OCI-LY1 (cell line): ENCODE measurements at regions not wholly inside any gene's neighbourhood (a gene's known extent, or its start where the extent isn't known, plus 50 kb on each side); places are given as distances from the start of the nearest gene placed in this dataset.

Experiments
- H2AFZ ChIP-seq: fragments of 200-600 bp; sonication (generic), shearing (Covaris generic); 2 replicates; pipeline ENCODE4 v1.6.0; 2014; ENCODE audit warnings: antibody characterized with exemption, mild to moderate bottlenecking, low read length
- H3F3A ChIP-seq: fragments of 200-600 bp; sonication (generic), shearing (Covaris generic); 2 replicates; pipeline ENCODE4 v1.6.0; 2014; ENCODE audit warnings: mild to moderate bottlenecking, antibody characterized with exemption, low read length, moderate library complexity; ENCODE audit not compliant: insufficient read depth
- H3K27ac ChIP-seq: fragments of 200-600 bp; sonication (generic); 2 replicates; pipeline ENCODE4 v1.5.1; 2014; ENCODE audit warnings: low read length, mixed run types, mild to moderate bottlenecking, low read depth; ENCODE audit not compliant: poor library complexity, severe bottlenecking
- H3K27me3 ChIP-seq: fragments of 200-600 bp; sonication (generic); 2 replicates; pipeline ENCODE4 v1.6.0; 2014; ENCODE audit warnings: antibody characterized with exemption, mild to moderate bottlenecking, low read length, moderate library complexity; ENCODE audit not compliant: insufficient read depth
- H3K36me3 ChIP-seq: fragments of 200-600 bp; sonication (generic); 2 replicates; pipeline ENCODE4 v1.6.1; 2014; ENCODE audit warnings: mild to moderate bottlenecking, antibody characterized with exemption, low read length, moderate library complexity, mixed read lengths; ENCODE audit not compliant: insufficient read depth
- H3K4me1 ChIP-seq: fragments of 200-600 bp; sonication (generic); 2 replicates; pipeline ENCODE4 v1.5.1; 2014; ENCODE audit warnings: mild to moderate bottlenecking, low read length, moderate library complexity; ENCODE audit not compliant: insufficient read depth, severe bottlenecking
- H3K4me2 ChIP-seq: fragments of 200-600 bp; sonication (generic), shearing (Covaris generic); 2 replicates; pipeline ENCODE4 v1.6.1; 2014; ENCODE audit warnings: low read length
- H3K4me3 ChIP-seq: fragments of 200-600 bp; sonication (generic); 2 replicates; pipeline ENCODE4 v1.5.1; 2014; ENCODE audit warnings: low read length, low read depth, mild to moderate bottlenecking, mixed read lengths; ENCODE audit not compliant: poor library complexity, severe bottlenecking
- H3K79me2 ChIP-seq: fragments of 200-600 bp; shearing (Covaris generic); 2 replicates; pipeline ENCODE4 v1.6.1; 2016; ENCODE audit warnings: mixed run types, low read length, mixed read lengths; ENCODE audit not compliant: insufficient read depth
- H3K9ac ChIP-seq: fragments of 200-600 bp; sonication (generic), shearing (Covaris generic); 2 replicates; pipeline ENCODE4 v1.6.1; 2014; ENCODE audit warnings: mild to moderate bottlenecking, low read length, mixed read lengths
- H3K9me2 ChIP-seq: fragments of 200-600 bp; sonication (generic), shearing (Covaris generic); 2 replicates; pipeline ENCODE4 v1.6.1; 2014; ENCODE audit warnings: low read depth, mild to moderate bottlenecking, low read length, mixed read lengths
- H3K9me3 ChIP-seq: fragments of 200-600 bp; shearing (Covaris generic); 2 replicates; pipeline ENCODE4 v1.6.1; 2014; ENCODE audit warnings: low read length, mixed read lengths
- H4K20me1 ChIP-seq: fragments of 200-600 bp; sonication (generic), shearing (Covaris generic); 2 replicates; pipeline ENCODE4 v1.6.0; 2016; ENCODE audit warnings: mild to moderate bottlenecking, low read length; ENCODE audit not compliant: insufficient read depth
- EZH2 ChIP-seq: fragments of 200-600 bp; sonication (generic), shearing (Covaris generic); IDR thresholded peaks from 2 replicates; pipeline ENCODE4 v1.8.0; 2017; ENCODE audit warnings: borderline replicate concordance, mixed run types, mild to moderate bottlenecking, antibody characterized with exemption, low read length, moderate library complexity, mixed read lengths
- TF ChIP-seq, protein P1 (sequence below): fragments of 200-600 bp; sonication (generic), shearing (Covaris generic); IDR thresholded peaks from 2 replicates; pipeline ENCODE4 v1.5.1; 2017; ENCODE audit warnings: mild to moderate bottlenecking, antibody characterized with exemption, low read length, moderate library complexity, mixed read lengths

DNA sequence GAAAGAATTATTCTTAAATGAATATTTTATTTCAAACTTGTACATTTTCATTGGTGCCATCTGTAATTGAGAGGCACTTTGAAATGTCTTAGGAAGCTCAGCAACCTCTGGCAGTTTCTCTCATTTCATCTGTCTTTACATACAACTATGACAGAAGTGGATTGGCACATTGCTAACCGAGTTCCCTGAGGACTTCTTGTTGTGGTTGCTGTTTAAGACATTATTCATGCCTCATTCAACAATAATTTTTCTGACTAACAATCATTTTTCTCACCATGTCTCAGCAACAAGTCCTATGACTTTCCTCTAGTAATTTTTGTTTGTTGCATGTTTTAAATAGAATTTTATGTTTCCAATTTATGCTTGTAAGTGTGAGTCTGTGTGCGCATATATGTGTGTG, 284.0 kb upstream of the CWC22 start:
- no peak overlapping the region for H3K4me2 ChIP-seq
- no peak overlapping the region for H2AFZ ChIP-seq

DNA sequence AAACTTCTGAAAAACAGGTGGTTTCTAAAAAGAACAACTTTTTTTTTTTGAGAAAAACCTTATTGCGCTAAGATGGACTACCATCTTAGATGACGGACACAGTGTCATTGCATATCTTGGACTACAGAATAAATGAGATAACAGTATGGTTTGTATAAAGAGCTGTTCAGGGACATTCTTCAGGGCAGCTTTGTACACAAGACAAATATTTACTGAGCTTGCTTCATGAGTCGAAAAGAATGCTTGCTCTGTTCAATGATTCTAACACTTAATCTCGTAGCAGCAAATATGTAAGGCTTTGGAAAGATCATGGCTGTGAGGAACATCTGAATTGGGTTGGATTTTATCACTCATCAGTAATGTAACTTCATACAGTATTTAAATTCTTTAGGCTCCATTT, 282.5 kb upstream of the CWC22 start:
- H3K4me3 ChIP-seq, result no peak overlapping the region
- no peak for TF ChIP-seq EZH2
- TF ChIP-seq, protein P1, sequence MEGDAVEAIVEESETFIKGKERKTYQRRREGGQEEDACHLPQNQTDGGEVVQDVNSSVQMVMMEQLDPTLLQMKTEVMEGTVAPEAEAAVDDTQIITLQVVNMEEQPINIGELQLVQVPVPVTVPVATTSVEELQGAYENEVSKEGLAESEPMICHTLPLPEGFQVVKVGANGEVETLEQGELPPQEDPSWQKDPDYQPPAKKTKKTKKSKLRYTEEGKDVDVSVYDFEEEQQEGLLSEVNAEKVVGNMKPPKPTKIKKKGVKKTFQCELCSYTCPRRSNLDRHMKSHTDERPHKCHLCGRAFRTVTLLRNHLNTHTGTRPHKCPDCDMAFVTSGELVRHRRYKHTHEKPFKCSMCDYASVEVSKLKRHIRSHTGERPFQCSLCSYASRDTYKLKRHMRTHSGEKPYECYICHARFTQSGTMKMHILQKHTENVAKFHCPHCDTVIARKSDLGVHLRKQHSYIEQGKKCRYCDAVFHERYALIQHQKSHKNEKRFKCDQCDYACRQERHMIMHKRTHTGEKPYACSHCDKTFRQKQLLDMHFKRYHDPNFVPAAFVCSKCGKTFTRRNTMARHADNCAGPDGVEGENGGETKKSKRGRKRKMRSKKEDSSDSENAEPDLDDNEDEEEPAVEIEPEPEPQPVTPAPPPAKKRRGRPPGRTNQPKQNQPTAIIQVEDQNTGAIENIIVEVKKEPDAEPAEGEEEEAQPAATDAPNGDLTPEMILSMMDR, result no peak
- no peaks in the 10 kb centered on the region for H3K4me1 ChIP-seq
- H3K9me2 ChIP-seq, result no peaks in the 10 kb centered on the region
- H2AFZ ChIP-seq, result no peak overlapping the region; the same call in 1 of the 2 replicates
- no peaks in the 10 kb centered on the region for H3K9me3 ChIP-seq
- H3K27ac ChIP-seq, result no peak overlapping the region
- H3K27me3 ChIP-seq, result no peaks in the 10 kb centered on the region
- H4K20me1 ChIP-seq, result no peaks in the 10 kb centered on the region
- no peak overlapping the region for H3K9ac ChIP-seq
- no peak overlapping the region for H3K4me2 ChIP-seq
- H3K36me3 ChIP-seq, result no peaks in the 10 kb centered on the region
- H3F3A ChIP-seq, result no peaks in the 10 kb centered on the region
- H3K79me2 ChIP-seq, result no peaks in the 10 kb centered on the region

More for the DNA sequence above, 284.0 kb upstream of the CWC22 start:
- H3K9me3 ChIP-seq, result no peaks in the 10 kb centered on the region
- H3K27ac ChIP-seq, result no peak overlapping the region
- no peak for TF ChIP-seq EZH2
- TF ChIP-seq, protein P1, result no peak
- no peak overlapping the region for H3K9ac ChIP-seq
- H3K9me2 ChIP-seq, result no peaks in the 10 kb centered on the region
- H3K4me1 ChIP-seq, result no peaks in the 10 kb centered on the region
- H3K36me3 ChIP-seq, result no peaks in the 10 kb centered on the region
- no peaks in the 10 kb centered on the region for H3K79me2 ChIP-seq
- H4K20me1 ChIP-seq, result no peaks in the 10 kb centered on the region
- no peak overlapping the region for H3K4me3 ChIP-seq
- no peaks in the 10 kb centered on the region for H3K27me3 ChIP-seq
- no peaks in the 10 kb centered on the region for H3F3A ChIP-seq

DNA sequence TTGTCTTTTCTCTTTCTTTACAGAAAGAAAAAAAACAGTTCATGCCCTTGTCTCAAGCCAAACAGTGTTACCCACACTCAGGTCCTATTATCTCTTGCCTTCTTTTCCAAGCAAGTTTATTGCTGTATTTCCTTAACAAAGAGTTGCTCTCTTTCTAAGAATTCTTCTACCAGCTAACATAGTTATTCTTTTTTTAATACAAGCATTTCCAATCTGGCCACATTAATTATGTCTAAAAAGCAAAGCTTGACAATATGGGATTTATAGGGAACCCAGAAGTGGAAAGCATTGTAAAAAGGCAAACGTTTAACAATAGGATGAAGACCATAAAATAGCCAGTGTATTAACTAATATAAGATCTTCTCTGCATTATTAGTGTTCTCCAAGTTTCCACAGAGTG, 272.5 kb upstream of the CWC22 start:
- Histone ChIP-seq H3K4me1 (no peaks in the 10 kb centered on the region), H3F3A (no peaks in the 10 kb centered on the region), H3K79me2 (no peaks in the 10 kb centered on the region), H3K27ac (no peak overlapping the region), H4K20me1 (no peaks in the 10 kb centered on the region), H3K9me3 (no peaks in the 10 kb centered on the region), H3K4me3 (no peak overlapping the region), H3K36me3 (no peaks in the 10 kb centered on the region), H3K9ac (no peak overlapping the region), H3K9me2 (no peaks in the 10 kb centered on the region), H3K4me2 (no peak overlapping the region), H3K27me3 (no peaks in the 10 kb centered on the region), H2AFZ (no peak overlapping the region)
- TF ChIP-seq, protein P1, result no peak
- no peak for TF ChIP-seq EZH2
